GM12878 (cell line): ENCODE measurements at regions not wholly inside any gene's neighbourhood (a gene's known extent, or its start where the extent isn't known, plus 50 kb on each side); places are given as distances from the start of the nearest gene placed in this dataset.

Experiments used
- EP300 ChIP-seq, 2 experiments: fragments of 150-350 bp in 1 of 2; IDR thresholded peaks; 2 replicates each; pipeline ENCODE4 v1.6.1; 2011 to 2012; ENCODE audit warnings: low read depth in 2 of 2, low read length in 2 of 2, borderline replicate concordance in 1 of 2, improper control_type of control experiment in 1 of 2, inconsistent platforms in 1 of 2; ENCODE audit not compliant: control insufficient read depth in 1 of 2
- MXI1 ChIP-seq: fragments of 150-350 bp; IDR thresholded peaks from 2 replicates; pipeline ENCODE4 v1.6.1; 2011; ENCODE audit warnings: low read depth, mild to moderate bottlenecking, inconsistent platforms, low read length, improper control_type of control experiment
- POLR2A ChIP-seq: IDR thresholded peaks from 2 replicates; pipeline ENCODE4 v1.6.1; 2011; ENCODE audit warnings: low read depth, mild to moderate bottlenecking, low read length
- SIX5 ChIP-seq: IDR thresholded peaks from 2 replicates; pipeline ENCODE4 v1.6.1; 2011; ENCODE audit warnings: mild to moderate bottlenecking, low read depth, low read length, moderate library complexity; ENCODE audit not compliant: severe bottlenecking
- TF ChIP-seq, protein P1 (sequence below): fragments of 450-650 bp; conservative IDR thresholded peaks from 2 replicates; pipeline ENCODE4 v1.6.1; 2017; ENCODE audit warnings: mild to moderate bottlenecking, moderate library complexity
- TF ChIP-seq, protein P2 (sequence below): IDR thresholded peaks from 2 replicates; pipeline ENCODE4 v1.6.1; 2012; ENCODE audit warnings: mild to moderate bottlenecking, low read depth, low read length
- TF ChIP-seq, protein P3 (sequence below), 3 experiments: IDR thresholded peaks in 2 of 3; conservative IDR thresholded peaks in 1 of 3; 2 replicates each; pipeline ENCODE4 v1.5.1; 2011; ENCODE audit warnings: low read depth in 3 of 3, low read length in 3 of 3, mild to moderate bottlenecking in 3 of 3, control low read depth in 2 of 3, moderate library complexity in 2 of 3, inconsistent platforms in 1 of 3, mixed read lengths in 1 of 3; ENCODE audit not compliant: control insufficient read depth in 2 of 3, insufficient read depth in 1 of 3; ENCODE audit errors: extremely low read depth in 1 of 3

DNA sequence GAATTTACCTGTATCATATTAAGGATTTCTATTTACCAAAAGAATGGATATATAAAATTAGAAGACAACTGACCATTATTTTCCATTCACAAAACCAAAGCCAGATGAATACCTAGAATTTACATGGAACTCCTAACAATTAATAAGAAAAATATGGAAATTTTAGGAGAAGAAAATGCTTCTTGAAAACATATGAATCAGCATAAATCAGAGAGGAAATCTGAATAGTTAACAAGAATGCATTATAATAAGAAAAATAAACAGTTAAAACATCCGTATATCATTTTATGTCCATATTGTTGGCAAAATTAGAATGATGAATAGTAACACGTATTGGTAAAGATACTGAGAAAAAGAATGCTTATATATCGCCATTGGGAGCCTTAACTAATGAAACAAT, 505.5 kb downstream of the NEBL start:
- TF ChIP-seq SIX5: no peak
- no peak for TF ChIP-seq POLR2A
- TF ChIP-seq, protein P1, sequence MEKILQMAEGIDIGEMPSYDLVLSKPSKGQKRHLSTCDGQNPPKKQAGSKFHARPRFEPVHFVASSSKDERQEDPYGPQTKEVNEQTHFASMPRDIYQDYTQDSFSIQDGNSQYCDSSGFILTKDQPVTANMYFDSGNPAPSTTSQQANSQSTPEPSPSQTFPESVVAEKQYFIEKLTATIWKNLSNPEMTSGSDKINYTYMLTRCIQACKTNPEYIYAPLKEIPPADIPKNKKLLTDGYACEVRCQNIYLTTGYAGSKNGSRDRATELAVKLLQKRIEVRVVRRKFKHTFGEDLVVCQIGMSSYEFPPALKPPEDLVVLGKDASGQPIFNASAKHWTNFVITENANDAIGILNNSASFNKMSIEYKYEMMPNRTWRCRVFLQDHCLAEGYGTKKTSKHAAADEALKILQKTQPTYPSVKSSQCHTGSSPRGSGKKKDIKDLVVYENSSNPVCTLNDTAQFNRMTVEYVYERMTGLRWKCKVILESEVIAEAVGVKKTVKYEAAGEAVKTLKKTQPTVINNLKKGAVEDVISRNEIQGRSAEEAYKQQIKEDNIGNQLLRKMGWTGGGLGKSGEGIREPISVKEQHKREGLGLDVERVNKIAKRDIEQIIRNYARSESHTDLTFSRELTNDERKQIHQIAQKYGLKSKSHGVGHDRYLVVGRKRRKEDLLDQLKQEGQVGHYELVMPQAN: no peak
- TF ChIP-seq EP300 (IDR thresholded peaks at IDR 0.05; ENCODE audit: borderline replicate concordance in 1 of 2, control insufficient read depth in 1 of 2, low read depth in 2 of 2, low read length in 2 of 2): no peak
- no peak for TF ChIP-seq MXI1
- TF ChIP-seq, protein P2, sequence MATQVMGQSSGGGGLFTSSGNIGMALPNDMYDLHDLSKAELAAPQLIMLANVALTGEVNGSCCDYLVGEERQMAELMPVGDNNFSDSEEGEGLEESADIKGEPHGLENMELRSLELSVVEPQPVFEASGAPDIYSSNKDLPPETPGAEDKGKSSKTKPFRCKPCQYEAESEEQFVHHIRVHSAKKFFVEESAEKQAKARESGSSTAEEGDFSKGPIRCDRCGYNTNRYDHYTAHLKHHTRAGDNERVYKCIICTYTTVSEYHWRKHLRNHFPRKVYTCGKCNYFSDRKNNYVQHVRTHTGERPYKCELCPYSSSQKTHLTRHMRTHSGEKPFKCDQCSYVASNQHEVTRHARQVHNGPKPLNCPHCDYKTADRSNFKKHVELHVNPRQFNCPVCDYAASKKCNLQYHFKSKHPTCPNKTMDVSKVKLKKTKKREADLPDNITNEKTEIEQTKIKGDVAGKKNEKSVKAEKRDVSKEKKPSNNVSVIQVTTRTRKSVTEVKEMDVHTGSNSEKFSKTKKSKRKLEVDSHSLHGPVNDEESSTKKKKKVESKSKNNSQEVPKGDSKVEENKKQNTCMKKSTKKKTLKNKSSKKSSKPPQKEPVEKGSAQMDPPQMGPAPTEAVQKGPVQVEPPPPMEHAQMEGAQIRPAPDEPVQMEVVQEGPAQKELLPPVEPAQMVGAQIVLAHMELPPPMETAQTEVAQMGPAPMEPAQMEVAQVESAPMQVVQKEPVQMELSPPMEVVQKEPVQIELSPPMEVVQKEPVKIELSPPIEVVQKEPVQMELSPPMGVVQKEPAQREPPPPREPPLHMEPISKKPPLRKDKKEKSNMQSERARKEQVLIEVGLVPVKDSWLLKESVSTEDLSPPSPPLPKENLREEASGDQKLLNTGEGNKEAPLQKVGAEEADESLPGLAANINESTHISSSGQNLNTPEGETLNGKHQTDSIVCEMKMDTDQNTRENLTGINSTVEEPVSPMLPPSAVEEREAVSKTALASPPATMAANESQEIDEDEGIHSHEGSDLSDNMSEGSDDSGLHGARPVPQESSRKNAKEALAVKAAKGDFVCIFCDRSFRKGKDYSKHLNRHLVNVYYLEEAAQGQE: no peak
- TF ChIP-seq, protein P3, sequence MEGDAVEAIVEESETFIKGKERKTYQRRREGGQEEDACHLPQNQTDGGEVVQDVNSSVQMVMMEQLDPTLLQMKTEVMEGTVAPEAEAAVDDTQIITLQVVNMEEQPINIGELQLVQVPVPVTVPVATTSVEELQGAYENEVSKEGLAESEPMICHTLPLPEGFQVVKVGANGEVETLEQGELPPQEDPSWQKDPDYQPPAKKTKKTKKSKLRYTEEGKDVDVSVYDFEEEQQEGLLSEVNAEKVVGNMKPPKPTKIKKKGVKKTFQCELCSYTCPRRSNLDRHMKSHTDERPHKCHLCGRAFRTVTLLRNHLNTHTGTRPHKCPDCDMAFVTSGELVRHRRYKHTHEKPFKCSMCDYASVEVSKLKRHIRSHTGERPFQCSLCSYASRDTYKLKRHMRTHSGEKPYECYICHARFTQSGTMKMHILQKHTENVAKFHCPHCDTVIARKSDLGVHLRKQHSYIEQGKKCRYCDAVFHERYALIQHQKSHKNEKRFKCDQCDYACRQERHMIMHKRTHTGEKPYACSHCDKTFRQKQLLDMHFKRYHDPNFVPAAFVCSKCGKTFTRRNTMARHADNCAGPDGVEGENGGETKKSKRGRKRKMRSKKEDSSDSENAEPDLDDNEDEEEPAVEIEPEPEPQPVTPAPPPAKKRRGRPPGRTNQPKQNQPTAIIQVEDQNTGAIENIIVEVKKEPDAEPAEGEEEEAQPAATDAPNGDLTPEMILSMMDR (IDR thresholded peaks at IDR 0.05 in 2 of 3, conservative IDR thresholded peaks at IDR 0.05 in 1 of 3; ENCODE audit: control insufficient read depth in 2 of 3, extremely low read depth in 1 of 3, insufficient read depth in 1 of 3, low read depth in 3 of 3, low read length in 3 of 3): no peak
